M059J (cell line): ENCODE measurements at regions not wholly inside any gene's neighbourhood (a gene's known extent, or its start where the extent isn't known, plus 50 kb on each side); places are given as distances from the start of the nearest gene placed in this dataset.

Source experiments
- DNase-seq: peaks from one replicate; pipeline ENCODE4 v3.0.0-alpha.2; 2012; ENCODE audit warnings: low read depth

DNA sequence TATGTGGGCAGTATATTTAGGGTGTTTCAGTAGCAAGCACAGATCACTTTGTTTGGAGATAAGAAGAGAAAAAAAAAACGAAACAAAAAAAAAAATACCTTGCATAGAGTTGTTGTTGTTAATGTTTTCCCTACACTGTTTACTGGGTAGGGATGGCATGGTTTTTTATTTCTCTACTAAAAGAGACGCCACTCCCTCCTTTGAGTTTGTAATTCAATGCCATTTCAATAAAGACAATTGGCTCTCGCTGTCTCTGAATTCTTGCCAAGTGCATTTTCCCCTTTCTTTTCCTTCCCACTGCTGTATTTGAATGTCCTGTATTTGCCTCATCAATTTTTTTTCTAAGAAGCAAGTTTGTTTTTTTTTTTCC, 213.9 kb upstream of the UBASH3B start:
- no peak for DNase-seq

DNA sequence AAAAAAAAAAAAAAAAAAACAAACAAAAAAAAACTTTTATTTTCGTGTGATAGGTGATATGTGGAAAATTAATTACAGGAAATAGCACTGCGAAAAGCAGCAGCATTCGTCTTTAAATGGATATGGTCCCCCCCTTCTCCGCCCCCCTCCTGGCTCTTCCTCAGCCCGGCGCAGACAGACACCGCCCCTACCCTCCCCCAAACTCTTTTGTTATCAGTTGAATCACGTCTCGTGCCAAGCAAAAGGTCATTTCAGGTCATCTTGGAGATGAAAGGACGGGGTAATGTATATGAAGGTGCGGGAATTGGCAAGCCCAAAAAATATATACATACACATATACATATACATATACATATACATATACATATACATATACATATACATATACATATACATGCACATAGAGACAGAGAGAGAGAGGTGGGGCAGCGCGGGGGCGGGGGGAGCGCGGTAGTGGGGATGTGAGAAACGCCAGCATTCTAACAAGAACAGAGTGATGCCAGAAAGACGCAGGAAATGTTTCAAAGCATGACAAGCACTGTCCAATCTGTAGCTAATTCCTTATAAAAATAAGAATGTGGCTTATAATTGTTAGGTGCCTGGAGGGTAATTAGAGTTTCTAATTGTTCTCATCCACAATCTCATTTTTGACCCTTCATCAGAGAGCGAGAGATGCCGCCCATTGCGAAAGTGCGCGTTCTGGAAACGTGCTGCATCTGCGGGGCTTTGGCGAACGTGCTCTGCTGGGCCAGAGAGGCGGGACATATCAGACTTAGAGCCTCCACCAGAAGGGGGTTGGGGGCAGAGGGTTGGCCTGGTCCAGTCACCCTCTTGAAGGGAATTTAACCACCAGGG, 214.5 kb upstream of the UBASH3B start:
- DNase-seq = peak; percentile 33

DNA sequence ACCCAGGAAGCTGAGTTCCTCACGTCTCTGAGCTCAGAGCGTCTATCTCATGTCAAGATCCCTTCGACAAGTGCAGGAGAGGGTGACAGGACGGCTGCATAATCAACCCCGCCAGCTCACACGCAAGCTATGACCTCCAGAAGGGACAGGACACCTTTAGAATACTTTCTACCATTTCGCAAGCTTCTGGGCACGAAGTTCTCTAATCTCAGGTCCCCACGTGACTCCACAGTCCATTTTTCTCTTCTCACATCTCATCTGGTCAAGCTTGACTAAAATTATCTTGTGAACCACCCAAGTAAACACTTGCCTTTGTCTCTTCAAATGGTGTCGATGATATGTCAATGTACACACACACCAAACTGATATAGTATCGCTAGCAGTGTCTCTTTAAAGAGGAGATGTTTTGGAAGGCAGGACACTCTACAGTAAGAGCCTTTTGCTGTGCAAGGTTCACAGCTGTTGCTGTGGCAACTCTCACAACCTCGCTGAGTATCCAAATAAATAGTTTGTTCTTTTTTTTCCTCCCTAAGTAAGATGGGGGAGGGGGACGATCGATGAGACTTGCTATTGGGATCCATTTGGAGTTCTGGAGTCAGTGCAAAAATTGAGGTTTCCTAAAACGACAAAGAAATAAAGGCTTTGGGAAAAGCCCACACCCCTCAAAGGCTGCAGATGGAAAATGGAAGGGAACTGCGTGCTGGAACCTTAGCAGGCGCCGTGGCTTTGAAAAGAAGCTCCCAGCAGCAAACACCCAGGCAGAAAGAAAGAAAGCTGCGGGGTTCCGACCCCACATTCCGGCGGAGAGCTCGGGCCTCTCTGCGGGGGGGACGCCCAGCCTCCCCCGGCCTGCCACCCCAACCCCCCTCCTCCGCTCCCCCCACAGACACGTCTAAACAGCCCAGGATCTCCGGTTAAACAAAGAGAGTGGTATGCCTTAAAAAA, 215.4 kb upstream of the UBASH3B start:
- peak; percentile 54 for DNase-seq

DNA sequence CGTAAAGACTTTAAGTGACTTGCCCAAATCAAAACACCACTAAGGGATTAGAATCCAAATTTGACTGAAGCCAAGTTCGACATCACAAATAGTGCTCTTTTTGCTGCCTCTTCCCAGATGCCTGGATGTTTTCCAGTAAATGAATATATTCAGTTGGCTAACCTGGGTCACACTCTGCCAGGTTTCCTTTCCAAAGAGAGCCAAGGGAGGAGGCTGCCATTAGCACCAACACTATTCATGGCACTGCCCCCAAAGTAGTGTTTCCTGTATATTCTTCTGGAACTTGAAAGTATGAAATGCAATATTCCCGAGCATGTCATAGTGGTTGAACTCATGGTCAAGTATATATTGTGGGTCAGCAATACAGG, 219.3 kb upstream of the UBASH3B start:
- no peak for DNase-seq

DNA sequence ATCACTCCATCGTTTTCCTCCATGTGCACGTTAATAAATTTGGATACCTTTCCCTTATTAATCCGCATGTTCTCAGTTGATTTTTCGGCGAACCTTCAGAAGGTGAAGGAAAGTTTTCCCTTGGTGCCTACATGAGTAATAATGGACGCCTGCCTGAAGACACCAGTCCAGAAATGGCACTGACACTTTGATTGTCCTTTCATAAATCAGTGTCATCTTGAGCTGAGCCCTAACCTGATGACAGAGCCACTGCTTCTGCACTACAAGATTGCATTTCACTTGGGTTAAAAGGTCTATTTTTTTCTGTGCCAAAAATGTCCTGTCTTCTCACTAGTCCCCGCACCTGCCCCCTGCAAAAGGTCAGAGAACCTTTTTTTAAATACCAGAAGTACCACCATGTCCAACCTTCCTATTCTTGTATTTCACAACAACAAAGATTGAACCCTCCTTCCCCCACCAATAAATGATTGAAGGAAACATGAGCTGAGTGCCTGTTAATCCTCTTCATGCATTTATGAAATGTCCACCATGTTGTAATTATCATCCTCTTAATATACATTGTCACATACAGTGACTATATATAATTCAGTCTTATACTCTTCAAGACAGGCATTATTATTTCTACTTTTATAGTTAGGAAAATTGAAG, 219.9 kb upstream of the UBASH3B start:
- no peak for DNase-seq

DNA sequence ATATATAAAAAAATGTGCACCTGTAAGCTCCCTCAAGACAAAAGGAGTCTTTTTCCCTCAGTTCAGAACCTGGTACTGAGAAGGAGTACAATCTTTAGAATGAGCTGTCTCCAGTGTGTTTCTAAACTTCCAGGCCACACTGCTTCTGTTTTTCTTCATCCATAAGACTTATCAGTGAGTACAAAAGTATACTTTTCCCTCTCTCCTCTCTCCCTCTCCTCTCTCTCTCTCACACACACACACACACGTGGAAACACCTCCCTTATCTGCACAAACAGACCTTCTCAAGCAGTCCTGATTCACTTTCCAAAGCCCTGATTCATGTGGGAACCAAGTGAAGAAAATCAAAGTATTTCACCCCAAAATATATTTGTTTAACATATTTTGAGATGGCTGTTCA, 220.7 kb upstream of the UBASH3B start:
- no peak for DNase-seq

DNA sequence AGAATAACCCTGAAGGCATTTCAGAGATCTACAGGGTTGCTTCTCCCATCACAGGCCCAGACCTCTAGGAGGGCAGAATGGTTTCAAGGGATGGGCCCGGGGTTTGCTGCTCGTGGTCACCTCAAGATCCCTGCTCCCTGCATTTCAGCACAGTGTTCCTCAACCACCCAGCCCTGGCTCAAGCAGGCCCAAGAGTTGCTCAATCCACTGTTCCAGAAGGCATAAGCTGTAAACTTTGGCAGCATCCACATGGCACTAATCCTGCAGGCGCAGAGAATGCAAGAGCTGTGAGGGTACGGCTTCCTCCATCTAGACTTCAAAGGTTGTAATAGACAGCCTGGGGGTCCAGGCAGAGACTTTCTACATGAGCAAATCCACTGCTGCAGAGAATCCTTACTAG, 225.0 kb upstream of the UBASH3B start:
- no peak for DNase-seq

DNA sequence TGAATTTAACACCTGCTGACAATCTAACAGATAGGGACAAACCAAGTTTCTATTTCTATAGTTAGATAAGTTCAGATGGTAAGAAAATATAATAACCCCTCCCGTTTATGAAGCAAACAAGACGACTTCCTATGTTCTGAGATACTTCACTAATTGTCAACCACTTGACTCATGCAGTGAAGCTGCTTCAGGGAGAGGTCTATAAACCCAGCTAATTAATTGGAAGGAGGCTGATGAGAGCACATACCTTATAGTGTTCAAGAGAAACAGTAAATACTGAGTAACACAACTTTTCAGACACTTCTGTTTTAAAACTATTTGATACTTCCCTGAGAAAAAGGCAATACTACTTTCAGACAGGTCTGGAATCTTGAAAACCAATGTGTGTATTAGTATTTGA, 229.4 kb upstream of the UBASH3B start:
- no peak for DNase-seq

DNA sequence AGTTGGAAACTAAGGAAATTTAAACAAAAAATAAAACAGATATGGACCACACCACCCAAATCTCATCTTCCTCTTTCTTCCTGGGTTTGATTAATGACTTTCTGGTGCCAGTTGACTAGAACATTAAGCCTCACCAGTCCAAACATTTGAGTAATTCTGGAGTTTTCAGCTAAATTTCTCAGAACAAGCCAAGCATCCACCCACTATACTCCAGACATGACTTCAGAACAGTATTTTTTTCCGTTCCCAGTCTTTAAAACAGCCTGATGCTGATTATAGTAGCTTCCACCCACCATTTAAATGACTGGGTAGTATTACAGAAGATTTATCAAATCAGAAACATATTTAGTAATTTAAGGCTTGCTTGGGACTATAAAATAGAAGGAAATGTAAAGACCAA, 230.9 kb upstream of the UBASH3B start:
- DNase-seq = no peak

DNA sequence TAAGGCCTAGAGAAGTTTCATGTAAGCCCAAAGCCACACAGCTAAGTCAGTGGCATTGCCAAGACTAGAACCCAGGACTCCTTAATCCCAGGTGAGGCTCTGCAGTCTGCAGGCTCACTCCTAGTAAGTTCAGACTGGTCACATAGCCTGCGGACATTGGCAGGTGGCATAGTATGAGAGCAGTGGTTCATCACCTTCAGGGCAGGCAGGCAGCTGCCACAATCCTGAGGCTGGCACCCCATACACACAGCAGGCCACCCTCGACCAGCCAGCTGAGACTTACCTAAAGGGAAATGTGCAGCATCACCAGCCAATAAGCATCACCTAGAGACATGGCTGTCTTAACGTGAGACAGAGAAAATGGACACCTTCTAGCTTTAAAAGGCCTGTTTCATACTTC, 231.6 kb upstream of the UBASH3B start:
- DNase-seq = no peak

DNA sequence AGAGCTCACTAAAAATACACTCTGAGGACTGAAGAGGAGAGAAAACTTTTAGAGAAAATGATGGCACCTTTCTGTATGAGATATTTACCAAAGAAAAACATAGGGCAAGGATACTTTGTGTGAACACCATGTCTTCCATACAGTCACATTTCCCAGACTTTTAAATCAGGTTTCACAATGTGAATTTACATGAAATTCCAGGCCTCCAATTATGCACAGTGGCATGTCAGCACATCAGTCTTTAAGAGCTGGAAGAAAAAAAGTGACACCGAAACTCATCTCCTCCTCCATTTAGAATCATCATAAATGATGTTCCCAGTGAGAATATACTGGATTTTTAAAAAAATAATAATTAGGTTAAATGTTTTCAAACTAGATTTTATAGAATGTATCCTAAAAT, 232.2 kb upstream of the UBASH3B start:
- no peak for DNase-seq

DNA sequence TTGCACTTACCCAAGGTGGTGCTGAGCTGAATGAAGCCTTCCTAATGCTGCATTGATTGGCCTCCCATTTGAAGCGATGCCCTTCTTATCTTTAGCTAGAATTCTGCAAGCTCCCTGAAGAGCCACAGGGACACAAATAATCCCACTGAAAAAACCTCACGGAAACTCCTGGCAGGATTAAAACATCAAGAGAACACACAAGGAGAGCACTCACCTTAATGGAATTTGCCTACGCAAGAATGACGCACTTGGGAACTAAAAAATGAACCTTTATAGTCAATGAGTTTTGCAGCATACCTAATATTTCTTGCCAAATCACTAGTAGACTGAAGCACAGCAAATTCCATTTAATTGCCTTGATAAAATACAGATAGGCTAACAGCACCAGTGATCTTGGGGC, 232.8 kb upstream of the UBASH3B start:
- peak; percentile 79 for DNase-seq

DNA sequence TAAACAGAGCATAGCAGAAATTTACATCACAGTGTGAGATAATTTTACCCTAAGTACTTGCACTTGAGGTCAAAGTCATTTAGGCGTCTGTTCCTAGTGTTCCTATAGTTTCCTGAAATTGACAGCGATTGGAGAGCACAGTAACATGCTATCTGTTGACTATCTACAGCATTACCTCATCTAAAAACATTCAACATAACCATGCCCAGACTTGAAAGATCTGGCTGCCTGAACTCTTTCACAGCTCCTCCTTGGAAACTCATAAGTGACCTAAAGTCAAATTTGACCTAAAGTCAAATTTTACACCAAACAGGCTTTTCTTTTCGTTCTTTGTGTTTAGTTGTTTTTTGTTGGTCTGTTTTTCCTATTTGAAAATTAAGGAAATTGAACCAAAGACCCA, 233.8 kb upstream of the UBASH3B start:
- no peak for DNase-seq

DNA sequence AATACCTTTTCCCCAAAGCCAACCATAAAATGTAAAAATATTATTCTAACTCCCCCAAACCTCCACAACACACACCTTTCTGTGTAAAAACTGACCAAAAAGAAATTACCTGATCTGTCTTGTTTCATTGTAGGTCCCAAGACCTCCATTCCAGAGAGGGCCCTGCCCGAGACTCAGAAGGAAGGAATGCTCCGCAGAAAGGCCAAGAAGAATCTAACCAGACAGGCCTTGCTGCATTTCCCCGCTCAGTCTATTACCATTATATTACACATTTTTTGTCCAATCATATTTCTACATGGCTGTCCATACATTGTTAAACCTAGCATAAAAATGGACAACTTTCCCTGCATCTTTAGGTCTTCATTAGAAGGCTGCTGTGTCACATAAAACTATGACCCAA, 237.5 kb upstream of the UBASH3B start:
- no peak for DNase-seq

DNA sequence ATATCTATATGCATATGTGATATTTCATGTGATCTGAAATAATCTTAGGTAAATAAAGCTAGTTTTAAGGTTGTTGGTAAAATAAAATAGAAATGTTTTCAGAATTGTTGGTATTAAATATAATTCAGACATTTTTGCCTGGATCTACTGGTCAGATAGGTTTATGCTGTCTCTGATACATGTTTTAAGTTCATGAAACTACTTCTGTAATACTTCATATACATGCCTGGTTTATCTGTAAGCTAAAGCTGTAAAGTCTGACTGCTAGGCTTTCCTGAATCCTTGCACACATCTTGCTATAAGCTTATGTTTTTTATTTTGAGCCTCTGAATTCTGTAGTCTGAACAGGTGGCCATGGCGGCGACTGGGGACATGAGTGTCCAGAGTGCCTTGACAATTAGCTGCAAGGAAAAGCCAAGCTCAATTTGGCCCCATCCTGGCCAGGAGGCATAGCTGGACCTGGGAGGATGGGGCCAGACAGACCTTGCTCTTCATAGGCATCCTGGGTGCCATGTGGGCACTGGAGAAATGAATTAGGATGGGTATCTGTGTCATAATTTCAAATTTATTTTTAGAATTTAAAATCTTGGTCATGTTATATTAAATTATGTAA, 241.0 kb upstream of the UBASH3B start:
- no peak for DNase-seq

DNA sequence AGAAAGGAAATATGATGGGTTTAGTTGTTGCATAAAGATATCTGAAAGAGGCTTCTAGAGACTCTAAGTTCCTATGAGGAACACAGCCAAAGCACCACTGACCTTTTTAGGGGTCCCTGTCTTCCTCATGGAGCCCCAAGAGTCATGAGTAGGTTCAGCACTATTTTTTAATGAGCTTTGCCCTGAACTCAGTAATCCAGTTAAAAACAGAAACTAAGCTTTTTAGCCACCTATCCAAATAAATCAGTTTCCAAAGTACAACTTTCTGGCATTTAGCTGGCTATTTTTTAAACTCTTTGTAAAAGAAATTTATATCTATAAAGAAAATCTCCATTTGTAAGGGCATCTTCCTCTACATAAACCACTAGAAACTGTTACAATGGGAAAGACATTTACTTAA, 241.8 kb upstream of the UBASH3B start:
- DNase-seq = no peak

DNA sequence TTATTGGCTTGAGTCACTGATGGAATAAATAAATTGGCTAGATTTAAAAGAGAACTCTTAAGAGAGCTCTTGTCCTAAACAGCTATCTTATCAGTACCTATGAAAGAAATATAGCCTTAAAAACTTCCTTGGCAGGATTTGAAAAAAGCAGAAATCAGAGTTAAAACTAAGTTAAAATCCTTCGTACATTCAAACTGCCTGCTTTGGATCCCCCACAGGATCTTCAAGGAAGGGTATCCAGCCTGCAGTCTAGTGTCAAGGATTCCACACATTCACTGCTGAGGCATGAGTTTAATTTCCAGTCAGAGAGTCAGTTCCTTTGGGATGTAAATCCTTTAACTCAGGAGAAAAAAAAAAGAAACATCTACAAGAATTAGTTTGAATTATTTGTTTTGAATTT, 242.9 kb upstream of the UBASH3B start:
- no peak for DNase-seq

DNA sequence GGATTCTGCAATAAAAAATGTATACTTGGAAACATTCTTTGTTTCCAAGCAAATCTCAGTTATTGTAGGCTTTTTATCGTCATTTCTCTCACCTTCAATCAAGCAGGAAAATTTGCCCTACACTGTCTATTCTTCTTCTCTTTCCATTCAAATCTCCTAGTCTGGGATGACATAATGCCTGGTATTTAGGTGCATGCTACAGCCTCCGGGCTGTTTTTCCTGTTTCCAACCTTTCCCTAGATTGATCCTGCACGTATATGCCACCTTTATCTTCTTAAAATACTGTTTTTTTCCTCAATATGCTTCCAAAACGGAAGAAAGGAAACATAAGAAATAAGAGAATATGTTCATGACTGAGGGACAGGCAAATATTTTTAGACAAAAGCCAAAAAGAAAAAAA, 249.1 kb upstream of the UBASH3B start:
- no peak for DNase-seq

DNA sequence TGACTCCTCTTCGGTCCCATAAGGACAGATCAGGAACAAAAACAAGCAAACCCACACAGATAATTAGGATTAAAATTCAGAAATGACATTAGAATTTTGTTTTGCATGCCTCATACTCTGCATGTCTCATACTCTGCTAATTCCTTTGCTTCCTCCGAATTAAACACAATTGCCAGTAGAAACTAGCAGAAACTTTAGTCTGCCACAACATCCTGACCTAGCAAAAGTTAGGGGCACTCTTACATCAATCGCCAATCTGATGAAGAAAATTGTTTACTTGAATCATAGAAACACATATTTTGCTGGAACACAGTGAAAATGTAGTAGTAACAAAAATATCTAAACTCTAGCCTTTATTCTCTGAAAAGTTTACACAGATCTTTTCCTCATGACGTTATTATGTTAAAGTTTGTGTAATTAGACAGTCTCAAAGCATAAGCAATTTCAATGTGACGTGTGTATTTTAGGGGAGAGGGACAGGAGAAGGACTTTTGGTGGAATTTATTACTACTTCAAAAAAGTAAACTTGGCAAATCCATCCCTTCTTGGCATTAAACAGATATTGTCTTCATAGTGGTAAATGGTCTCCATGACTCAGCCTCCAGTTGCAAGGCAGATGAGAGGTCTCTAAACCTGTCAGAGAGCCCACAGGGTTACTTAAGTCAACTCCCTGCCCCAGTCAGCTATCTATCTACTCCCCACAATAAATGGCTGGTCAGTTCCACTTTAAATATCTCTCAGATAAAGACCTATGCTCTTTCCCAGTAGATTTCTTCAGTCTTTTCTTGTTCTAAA, 249.8 kb upstream of the UBASH3B start:
- DNase-seq = peak; percentile 42

DNA sequence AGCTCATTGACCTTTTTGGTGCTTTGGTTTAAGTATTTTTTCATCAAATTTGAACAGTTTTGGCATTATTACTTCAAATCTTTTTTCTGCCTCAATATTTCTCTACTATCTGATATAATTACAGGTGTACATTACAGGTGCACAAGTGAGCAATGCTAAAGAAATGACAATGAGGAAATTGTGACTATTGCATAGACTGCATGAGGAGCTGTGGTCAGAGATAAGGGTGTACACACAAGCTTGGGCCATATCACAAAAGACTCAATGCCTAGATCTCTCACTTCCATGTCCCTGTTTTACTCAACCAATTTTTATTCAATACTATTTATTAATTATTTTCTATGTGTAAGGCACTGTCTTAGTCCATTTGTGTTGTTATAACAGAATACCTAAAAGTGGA, 251.0 kb upstream of the UBASH3B start:
- DNase-seq = no peak

DNA sequence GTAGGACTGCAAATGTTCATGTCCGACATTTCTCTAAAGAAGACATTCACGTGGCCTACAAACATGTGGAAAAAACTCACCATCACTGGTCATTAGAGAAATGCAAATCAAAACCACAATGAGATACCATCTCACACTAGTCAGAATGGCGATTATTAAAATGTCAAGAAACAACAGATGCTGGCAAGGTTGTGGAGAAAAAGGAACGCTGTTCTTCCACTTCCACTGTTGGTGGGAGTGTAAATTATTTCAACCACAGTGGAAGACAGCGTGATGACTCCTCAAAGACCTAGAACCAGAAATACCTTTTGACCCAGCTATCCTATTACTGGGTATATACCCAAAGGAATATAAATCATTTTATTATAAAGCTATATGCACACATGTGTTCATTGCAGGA, 253.9 kb upstream of the UBASH3B start:
- peak; percentile 46 for DNase-seq
